Tibial nerve (tissue), 4 donors: ENCODE measurements at regions not wholly inside any gene's neighbourhood (a gene's known extent, or its start where the extent isn't known, plus 50 kb on each side); places are given as distances from the start of the nearest gene placed in this dataset.
"Not testable (repeated sequence)": the region's sequence is repeated elsewhere in the genome, so short reads cannot be mapped to it uniquely, and the experiment has no call there.

Source experiments
- DNase-seq, 2 donors: peaks; one replicate each; pipeline ENCODE4 v3.0.0-alpha.2; 2019; ENCODE audit warnings: low spot score in 2 of 2
- H3K27ac ChIP-seq, 4 donors: fragments of 200-600 bp; sonication (generic) in 3 of 4; one replicate each; pipeline ENCODE4 v1.5.1; 2017 to 2019; ENCODE audit warnings: mild to moderate bottlenecking in 1 of 4
- H3K27me3 ChIP-seq, 2 donors: fragments of 200-600 bp; sonication (generic) in 1 of 2; one replicate each; pipeline versions ENCODE4 v1.5.1 to v1.6.0; 2017 to 2019
- H3K36me3 ChIP-seq, 3 donors: fragments of 200-600 bp; sonication (generic); one replicate each; pipeline ENCODE4 v1.5.1; 2018 to 2019
- H3K4me1 ChIP-seq, 4 donors: fragments of 200-600 bp; sonication (generic) in 3 of 4; one replicate each; pipeline ENCODE4 v1.5.1; 2017 to 2019
- H3K4me3 ChIP-seq, 4 donors: fragments of 200-600 bp; sonication (generic) in 3 of 4; one replicate each; pipeline ENCODE4 v1.5.1; 2017 to 2019; ENCODE audit warnings: mild to moderate bottlenecking in 1 of 4, moderate library complexity in 1 of 4
- H3K9me3 ChIP-seq, 4 donors: fragments of 200-600 bp; sonication (generic) in 3 of 4; one replicate each; pipeline ENCODE4 v1.5.1; 2017 to 2019
- CTCF ChIP-seq, 5 experiments: fragments of 200-600 bp in 3 of 5; fragments of 450-650 bp in 2 of 5; sonication (generic) in 3 of 5; IDR thresholded peaks; one replicate each; pipeline ENCODE4 v1.5.1; 2016 to 2019; ENCODE audit warnings: antibody characterized with exemption in 5 of 5, mild to moderate bottlenecking in 3 of 5, moderate library complexity in 2 of 5
- EP300 ChIP-seq, 2 donors: sonication (generic); formaldehyde crosslinking; IDR thresholded peaks; one replicate each; pipeline ENCODE4 v1.6.1; 2017; ENCODE audit warnings: antibody characterized with exemption in 2 of 2, mild to moderate bottlenecking in 1 of 2
- POLR2A ChIP-seq, 2 donors: fragments of 450-650 bp; IDR thresholded peaks; one replicate each; pipeline ENCODE4 v1.6.1; 2017; ENCODE audit warnings: antibody characterized with exemption in 2 of 2, mild to moderate bottlenecking in 2 of 2, moderate library complexity in 2 of 2
- WGBS, 2 donors: methylation state at CpG; one replicate each; pipeline ENCODE4 v1.1.5; 2018; 5-methylcytosine and 5-hydroxymethylcytosine counted together

- Histone ChIP-seq H3K4me1 (no peaks in the 10 kb centered on the region), H3K9me3 (no peaks in the 10 kb centered on the region), H3K27ac (no peak overlapping the region), H3K36me3 (no peaks in the 10 kb centered on the region), H3K4me3 (no peak overlapping the region), H3K27me3 (no peaks in the 10 kb centered on the region)
- no peak for TF ChIP-seq EP300 (IDR thresholded peaks at IDR 0.05)
- no peak for DNase-seq
These were observed 245.4 kb downstream of the ZIC4 start for GRCh38 chr3:147160984-147161383.

GRCh38 chr3:147159141-147159540, 247.2 kb downstream of the ZIC4 start:
- no peak overlapping the region for H3K4me3 ChIP-seq
- no peaks in the 10 kb centered on the region for H3K4me1 ChIP-seq
- no peak overlapping the region for H3K27ac ChIP-seq
- H3K27me3 ChIP-seq = no peaks in the 10 kb centered on the region
- no peak for DNase-seq
- H3K9me3 ChIP-seq = peaks cover 0 to 13% (median 2%) of the 10 kb centered on the region in 4 donors
- H3K36me3 ChIP-seq = no peaks in the 10 kb centered on the region
- TF ChIP-seq POLR2A (IDR thresholded peaks at IDR 0.05) (no peak), EP300 (IDR thresholded peaks at IDR 0.05) (no peak), CTCF (IDR thresholded peaks at IDR 0.05) (no peak)
- WGBS, 2 donors = 61 to 69% methylated on average over 1 of the region's 1 CpG

- TF ChIP-seq POLR2A (IDR thresholded peaks at IDR 0.05) (no peak), CTCF (IDR thresholded peaks at IDR 0.05) (no peak), EP300 (IDR thresholded peaks at IDR 0.05) (no peak)
- no peaks in the 10 kb centered on the region for H3K27me3 ChIP-seq
- no peaks in the 10 kb centered on the region for H3K4me1 ChIP-seq
- no peaks in the 10 kb centered on the region for H3K36me3 ChIP-seq
- H3K27ac ChIP-seq = no peak overlapping the region
- no peak for DNase-seq
- no peak overlapping the region for H3K4me3 ChIP-seq
- 61 to 65% methylated on average over 3 of the region's 3 CpGs for WGBS, 2 donors
- H3K9me3 ChIP-seq = peaks cover 0 to 21% (median 2%) of the 10 kb centered on the region in 4 donors
These were observed 248.7 kb downstream of the ZIC4 start for GRCh38 chr3:147157631-147158030.

GRCh38 chr3:147154988-147155387, 251.4 kb downstream of the ZIC4 start:
- 78 to 85% methylated on average over 10 of the region's 10 CpGs for WGBS, 2 donors

GRCh38 chr3:147153830-147154539, 252.4 kb downstream of the ZIC4 start:
- no peaks in the 10 kb centered on the region for H3K27me3 ChIP-seq
- peaks cover 0 to 21% (median 2%) of the 10 kb centered on the region in 4 donors for H3K9me3 ChIP-seq
- TF ChIP-seq POLR2A (IDR thresholded peaks at IDR 0.05) (no peak), EP300 (IDR thresholded peaks at IDR 0.05) (no peak), CTCF (IDR thresholded peaks at IDR 0.05) (no peak)
- H3K27ac ChIP-seq = no peak overlapping the region
- no peaks in the 10 kb centered on the region for H3K36me3 ChIP-seq
- WGBS, 2 donors = 92 to 95% methylated on average over 4 to 21 of the region's 30 CpGs
- no peak overlapping the region for H3K4me3 ChIP-seq
- no peaks in the 10 kb centered on the region for H3K4me1 ChIP-seq
- no peak for DNase-seq

More at GRCh38 chr3:147154988-147155387, 251.4 kb downstream of the ZIC4 start:
- H3K27ac ChIP-seq, H3K4me1 ChIP-seq, H3K36me3 ChIP-seq, H3K4me3 ChIP-seq, DNase-seq, H3K27me3 ChIP-seq: not testable (repeated sequence)
- H3K9me3 ChIP-seq = peaks cover 0 to 21% (median 2%) of the 10 kb centered on the region in 4 donors

GRCh38 chr3:147152476-147152875, 253.9 kb downstream of the ZIC4 start:
- 84% methylated on average over 3 of the region's 3 CpGs for WGBS, 2 donors
- DNase-seq = no peak
- TF ChIP-seq EP300 (IDR thresholded peaks at IDR 0.05) (no peak), CTCF (IDR thresholded peaks at IDR 0.05) (no peak), POLR2A (IDR thresholded peaks at IDR 0.05) (no peak)
- H3K27me3 ChIP-seq = no peaks in the 10 kb centered on the region
- H3K4me1 ChIP-seq = no peaks in the 10 kb centered on the region
- no peak overlapping the region for H3K4me3 ChIP-seq
- H3K36me3 ChIP-seq = no peaks in the 10 kb centered on the region
- peaks cover 0 to 24% (median 5%) of the 10 kb centered on the region in 4 donors for H3K9me3 ChIP-seq
- H3K27ac ChIP-seq = no peak overlapping the region
